Loucy (cell line): ENCODE measurements at regions not wholly inside any gene's neighbourhood (a gene's known extent, or its start where the extent isn't known, plus 50 kb on each side); places are given as distances from the start of the nearest gene placed in this dataset.

ENCODE experiments used
- CTCF ChIP-seq: fragments of 200-600 bp; sonication (generic); conservative IDR thresholded peaks from 2 replicates; pipeline ENCODE4 v1.5.1; 2014; ENCODE audit warnings: mild to moderate bottlenecking, antibody characterized with exemption, low read length
- EZH2phosphoT487 ChIP-seq: fragments of 200-600 bp; IDR thresholded peaks from 2 replicates; pipeline ENCODE4 v1.6.1; 2018; ENCODE audit warnings: antibody characterized with exemption, mild to moderate bottlenecking, moderate library complexity, borderline replicate concordance

- TF ChIP-seq CTCF (no peak), EZH2phosphoT487 (no peak)
Observed at GRCh38 chr6:49328051-49328744, 134.9 kb downstream of the MMUT start.
